WI38 (cell line): ENCODE measurements at regions not wholly inside any gene's neighbourhood (a gene's known extent, or its start where the extent isn't known, plus 50 kb on each side); places are given as distances from the start of the nearest gene placed in this dataset.

Experiments
- H3K4me3 ChIP-seq: 2 replicates; pipeline ENCODE4 v1.5.1; 2011; ENCODE audit warnings: low read depth, mild to moderate bottlenecking, control low read depth, low read length
- TF ChIP-seq, protein P1 (sequence below): IDR thresholded peaks from 2 replicates; pipeline ENCODE4 v1.5.1; 2012; ENCODE audit warnings: low read depth, mild to moderate bottlenecking, control low read depth, low read length

DNA sequence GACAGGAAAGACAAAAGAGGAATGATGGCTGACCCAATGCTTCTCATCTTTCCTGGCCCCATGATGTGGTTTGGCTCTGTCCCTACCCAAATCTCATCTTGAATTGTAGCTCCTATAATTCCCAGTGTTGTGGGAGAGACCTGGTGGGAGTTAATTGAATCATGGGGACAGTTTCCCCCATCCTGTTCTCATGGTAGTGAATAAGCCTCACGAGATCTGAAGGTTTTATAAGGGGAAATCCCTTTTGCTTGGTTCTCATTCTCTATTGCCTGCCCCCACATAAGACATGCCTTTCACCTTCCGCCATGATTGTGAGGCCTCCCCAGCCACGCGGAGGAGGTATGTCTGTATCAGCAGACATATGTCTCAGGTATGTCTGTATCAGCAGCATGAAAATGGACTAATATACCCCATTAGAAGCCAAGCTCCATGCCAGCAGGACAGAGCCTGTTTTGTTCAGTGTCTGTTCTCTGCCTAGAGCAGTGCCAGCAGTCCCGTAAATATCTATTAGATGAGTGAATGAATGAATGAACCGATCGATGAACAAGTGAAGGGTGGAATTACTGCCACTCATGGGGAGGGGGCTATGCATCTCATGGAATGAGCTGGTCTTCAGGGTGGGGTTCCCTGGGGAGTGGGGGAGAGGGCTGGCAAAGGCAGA, 304.4 kb downstream of the SOX9 start:
- no peak overlapping the region for H3K4me3 ChIP-seq
- TF ChIP-seq, protein P1, sequence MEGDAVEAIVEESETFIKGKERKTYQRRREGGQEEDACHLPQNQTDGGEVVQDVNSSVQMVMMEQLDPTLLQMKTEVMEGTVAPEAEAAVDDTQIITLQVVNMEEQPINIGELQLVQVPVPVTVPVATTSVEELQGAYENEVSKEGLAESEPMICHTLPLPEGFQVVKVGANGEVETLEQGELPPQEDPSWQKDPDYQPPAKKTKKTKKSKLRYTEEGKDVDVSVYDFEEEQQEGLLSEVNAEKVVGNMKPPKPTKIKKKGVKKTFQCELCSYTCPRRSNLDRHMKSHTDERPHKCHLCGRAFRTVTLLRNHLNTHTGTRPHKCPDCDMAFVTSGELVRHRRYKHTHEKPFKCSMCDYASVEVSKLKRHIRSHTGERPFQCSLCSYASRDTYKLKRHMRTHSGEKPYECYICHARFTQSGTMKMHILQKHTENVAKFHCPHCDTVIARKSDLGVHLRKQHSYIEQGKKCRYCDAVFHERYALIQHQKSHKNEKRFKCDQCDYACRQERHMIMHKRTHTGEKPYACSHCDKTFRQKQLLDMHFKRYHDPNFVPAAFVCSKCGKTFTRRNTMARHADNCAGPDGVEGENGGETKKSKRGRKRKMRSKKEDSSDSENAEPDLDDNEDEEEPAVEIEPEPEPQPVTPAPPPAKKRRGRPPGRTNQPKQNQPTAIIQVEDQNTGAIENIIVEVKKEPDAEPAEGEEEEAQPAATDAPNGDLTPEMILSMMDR = no peak

DNA sequence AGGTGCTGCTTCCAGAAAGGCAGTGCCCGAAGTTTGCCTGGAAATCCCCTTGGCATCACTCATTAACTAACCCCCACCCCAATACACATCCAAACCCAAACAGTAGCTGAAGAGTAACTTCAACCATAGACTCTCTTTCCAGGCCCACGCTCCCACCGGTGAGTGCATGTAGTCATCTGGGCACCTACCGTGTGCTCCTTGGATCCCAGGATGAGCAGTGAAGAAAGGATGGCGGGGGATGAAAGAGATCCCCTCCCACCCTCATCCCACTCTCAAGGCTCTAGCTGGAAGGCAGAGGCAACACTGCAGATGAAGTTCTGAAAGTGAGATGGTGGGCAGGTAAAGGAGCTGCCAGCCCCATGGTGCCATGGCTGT, 305.0 kb downstream of the SOX9 start:
- TF ChIP-seq, protein P1 = no peak

DNA sequence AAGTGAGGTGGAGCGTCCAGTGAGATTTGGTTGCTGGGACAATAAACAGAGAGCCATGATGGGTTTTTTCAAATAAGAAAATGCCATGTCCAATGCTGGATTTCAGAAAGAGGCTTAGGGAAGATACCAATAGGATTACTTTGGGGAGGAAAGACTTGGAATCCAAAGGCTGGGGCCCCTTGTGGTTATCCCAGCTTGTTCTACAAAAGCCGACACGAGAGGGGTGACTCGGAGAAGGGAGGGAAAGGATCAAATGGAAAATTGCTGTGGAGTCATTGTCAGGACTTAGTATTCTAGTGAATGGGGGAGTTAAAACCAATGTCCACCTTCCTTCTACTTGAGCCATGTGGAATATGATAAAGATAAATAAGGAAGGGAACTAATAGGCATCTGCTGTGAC, 305.5 kb downstream of the SOX9 start:
- H3K4me3 ChIP-seq = no peak overlapping the region
- TF ChIP-seq, protein P1 = no peak

More for the DNA sequence above, 305.0 kb downstream of the SOX9 start:
- no peak overlapping the region for H3K4me3 ChIP-seq

DNA sequence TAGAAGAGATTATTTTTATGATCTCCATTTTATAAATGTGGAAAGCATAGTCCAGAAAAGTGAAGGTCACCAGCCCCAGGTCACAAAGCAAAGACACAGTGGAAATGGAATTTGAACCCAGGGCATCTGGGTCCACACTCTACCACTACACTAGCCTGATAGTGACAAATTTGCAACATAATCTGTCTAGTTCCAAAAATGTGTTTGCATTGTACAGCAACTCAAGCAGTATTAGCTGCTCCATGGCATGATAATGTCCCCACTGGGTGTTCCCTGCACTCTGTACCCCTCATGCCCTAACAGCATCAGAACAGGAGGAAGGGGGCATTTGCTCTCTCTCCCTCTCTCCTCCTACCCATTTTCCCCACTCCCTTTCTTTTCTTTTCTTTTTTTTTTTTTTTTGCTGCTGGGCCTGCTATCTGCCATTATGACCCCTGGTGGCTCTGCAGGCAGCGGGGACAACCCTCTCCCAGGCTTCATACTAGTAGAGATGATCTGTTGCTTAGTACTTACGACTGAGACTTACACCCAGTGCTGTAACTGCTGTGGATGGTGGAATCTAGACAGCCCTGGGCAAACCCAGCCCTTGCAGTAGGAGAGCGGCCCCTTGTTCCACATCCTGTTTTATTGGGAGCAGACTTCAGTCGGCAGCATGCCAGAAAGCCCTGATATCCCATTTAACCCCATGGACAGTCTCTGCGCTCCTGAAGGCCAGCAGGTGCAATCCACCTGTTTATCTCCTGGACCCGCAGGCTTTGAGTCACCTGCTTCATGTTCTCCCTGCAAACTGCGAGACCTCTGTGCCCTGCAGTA, 306.3 kb downstream of the SOX9 start:
- H3K4me3 ChIP-seq = no peak overlapping the region
- TF ChIP-seq, protein P1 = no peak

DNA sequence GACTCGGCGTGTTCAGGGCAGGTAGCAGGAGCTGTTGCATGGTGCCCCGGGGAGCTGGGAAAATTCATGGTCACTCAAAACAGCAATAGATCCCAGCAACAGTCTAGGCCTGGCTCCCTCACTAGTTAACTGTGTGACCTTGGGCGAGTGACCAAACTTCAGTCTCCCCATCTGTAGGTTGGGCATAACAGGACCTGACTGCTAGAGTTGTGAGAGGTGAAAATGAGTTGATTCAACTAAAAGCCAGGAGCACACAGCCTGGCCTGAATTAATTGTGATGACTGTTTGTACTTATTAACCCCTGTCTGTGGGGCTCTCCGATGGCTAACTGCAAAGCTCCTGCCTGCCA, 306.9 kb downstream of the SOX9 start:
- TF ChIP-seq, protein P1 = no peak

DNA sequence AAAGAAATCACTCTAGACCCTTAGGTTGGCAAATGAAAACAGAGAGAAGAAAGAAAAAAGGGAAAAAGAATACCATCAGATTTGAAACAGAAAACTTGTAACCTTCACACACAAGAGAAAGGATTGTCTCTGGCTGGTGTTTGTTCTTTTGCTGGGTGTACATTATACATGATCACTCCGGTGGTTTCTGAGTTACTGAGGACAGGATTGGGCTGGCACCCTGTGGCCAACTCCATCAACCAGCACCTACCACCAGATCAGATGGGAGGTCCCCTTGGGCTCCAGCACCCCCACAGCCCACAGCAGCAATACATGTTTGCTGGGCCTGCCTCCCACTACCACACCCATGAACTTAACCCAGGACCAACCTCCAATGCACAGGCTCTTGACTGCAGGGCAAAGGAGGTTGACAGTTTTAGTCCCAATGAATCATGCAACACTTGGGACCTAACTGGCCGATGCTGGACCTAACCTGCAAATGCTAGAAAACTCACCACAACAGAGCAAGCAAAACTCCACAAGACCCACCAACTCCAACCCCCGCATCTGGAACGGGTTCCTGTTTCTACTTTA, 308.3 kb downstream of the SOX9 start:
- TF ChIP-seq, protein P1 = no peak
- H3K4me3 ChIP-seq = no peak overlapping the region

More for the DNA sequence above, 306.9 kb downstream of the SOX9 start:
- H3K4me3 ChIP-seq = no peak overlapping the region
